A673 (cell line): ENCODE measurements at regions not wholly inside any gene's neighbourhood (a gene's known extent, or its start where the extent isn't known, plus 50 kb on each side); places are given as distances from the start of the nearest gene placed in this dataset.

Source experiments
- BruUV-seq: library from RNA; stranded (reverse); fragments of 400-500 nt; replicated peaks from 2 replicates; lab custom pipeline; 2021; lab: Mats Ljungman, UMichigan
- CTCF ChIA-PET: fragments of 300-600 bp; sonication (Branson Sonifier 250); formaldehyde crosslinking; loops from one replicate; lab custom pipeline; 2022; ENCODE audit warnings: antibody characterized with exemption; lab: Charles Lee
- POLR2A ChIA-PET: fragments of 300-600 bp; sonication (Branson Sonifier 250); formaldehyde crosslinking; loops from one replicate; lab custom pipeline; 2022; ENCODE audit warnings: antibody characterized with exemption; ENCODE audit not compliant: low non-redundant PET; lab: Charles Lee
- DNase-seq: peaks from one replicate; pipeline ENCODE4 v3.0.0-alpha.2; 2015; ENCODE audit warnings: low spot score
- H3K27ac ChIP-seq: fragments of 200-600 bp; sonication (generic); 2 replicates; pipeline ENCODE4 v1.5.1; 2016; ENCODE audit warnings: mixed run types, low read depth, mild to moderate bottlenecking, mixed read lengths, antibody characterized with exemption, low read length; ENCODE audit not compliant: poor library complexity, severe bottlenecking
- H3K27me3 ChIP-seq: fragments of 200-600 bp; sonication (generic); replicated peaks from 2 replicates; pipeline ENCODE4 v1.6.1; 2017; ENCODE audit warnings: mixed run types, low read depth, mild to moderate bottlenecking, mixed read lengths, antibody characterized with exemption, low read length; ENCODE audit not compliant: insufficient read depth, poor library complexity
- H3K36me3 ChIP-seq: fragments of 200-600 bp; sonication (generic); 2 replicates; pipeline ENCODE4 v1.6.1; 2016; ENCODE audit warnings: mixed run types, mild to moderate bottlenecking, mixed read lengths, antibody characterized with exemption, low read length; ENCODE audit not compliant: insufficient read depth, poor library complexity, severe bottlenecking
- H3K4me1 ChIP-seq: fragments of 200-600 bp; sonication (generic); 2 replicates; pipeline ENCODE4 v1.6.1; 2017; ENCODE audit warnings: mixed run types, mild to moderate bottlenecking, mixed read lengths, antibody characterized with exemption, low read length; ENCODE audit not compliant: insufficient read depth, poor library complexity, severe bottlenecking
- H3K4me3 ChIP-seq: fragments of 200-600 bp; sonication (generic); 2 replicates; pipeline ENCODE4 v1.5.1; 2016; ENCODE audit warnings: low read depth, mixed run types, mild to moderate bottlenecking, mixed read lengths, low read length; ENCODE audit not compliant: poor library complexity, severe bottlenecking
- H3K9me3 ChIP-seq: fragments of 200-600 bp; sonication (generic); 2 replicates; pipeline ENCODE4 v1.6.1; 2016; ENCODE audit warnings: mixed run types, low read depth, mild to moderate bottlenecking, mixed read lengths, antibody characterized with exemption, low read length; ENCODE audit not compliant: poor library complexity, severe bottlenecking
- CTCF ChIP-seq: fragments of 300-800, 200-600 bp; sonication (generic); conservative IDR thresholded peaks from 2 replicates; pipeline ENCODE4 v1.5.1; 2017; ENCODE audit warnings: low read depth, mild to moderate bottlenecking, antibody characterized with exemption, low read length, moderate library complexity, mixed read lengths
- EZH2 ChIP-seq: fragments of 200-600 bp; sonication (generic); IDR thresholded peaks from 2 replicates; pipeline ENCODE4 v1.6.1; 2017; ENCODE audit warnings: borderline replicate concordance, low read depth, mild to moderate bottlenecking, mixed read lengths, antibody characterized with exemption, low read length; ENCODE audit not compliant: poor library complexity, severe bottlenecking
- intact Hi-C: fragments of 100-400 bp; cut with micrococcal nuclease; formaldehyde crosslinking; loops from one replicate; pipeline ENCODE4 v1.10.0; 2022; ENCODE audit not compliant: unreplicated experiment

- DNase-seq, result no peak
- no TSS peak for BruUV-seq
- Histone ChIP-seq H3K36me3 (no peaks in the 10 kb centered on the region), H3K27me3 (peaks cover 87% of the 10 kb centered on the region), H3K4me3 (no peak overlapping the region), H3K9me3 (no peaks in the 10 kb centered on the region), H3K4me1 (no peaks in the 10 kb centered on the region), H3K27ac (no peak overlapping the region)
- POLR2A ChIA-PET, result no interaction called here
- CTCF ChIA-PET, result no interaction called here
- no peak for TF ChIP-seq EZH2
- TF ChIP-seq CTCF, result no peak
- intact Hi-C loops, result no loop called here
Measured at GRCh38 chr16:48903039-48903438, 293.1 kb upstream of the N4BP1 start.

- TF ChIP-seq EZH2 (no peak), CTCF (no peak)
- Histone ChIP-seq H3K4me1 (no peaks in the 10 kb centered on the region), H3K36me3 (no peaks in the 10 kb centered on the region), H3K4me3 (no peak overlapping the region), H3K27me3 (peaks cover 87% of the 10 kb centered on the region), H3K9me3 (no peaks in the 10 kb centered on the region), H3K27ac (no peak overlapping the region)
- ChIA-PET CTCF (no interaction called here), POLR2A (no interaction called here)
- intact Hi-C loops, result no loop called here
- BruUV-seq, result no TSS peak
- DNase-seq, result no peak
Measured at GRCh38 chr16:48901712-48902374, 291.9 kb upstream of the N4BP1 start.

GRCh38 chr16:48899500-48899899 is 289.5 kb upstream of the N4BP1 start:
- Histone ChIP-seq H3K4me3 (no peak overlapping the region), H3K27me3 (peaks cover 71% of the 10 kb centered on the region), H3K27ac (no peak overlapping the region), H3K36me3 (no peaks in the 10 kb centered on the region), H3K9me3 (no peaks in the 10 kb centered on the region), H3K4me1 (no peaks in the 10 kb centered on the region)
- intact Hi-C loops, result no loop called here
- ChIA-PET POLR2A (interaction anchor here (0.9 kb wide), 1 partner anchor 85 kb away, joined by 5 read pairs; no protein-coding TSS in a partner anchor), CTCF (no interaction called here)
- DNase-seq, result no peak
- no TSS peak for BruUV-seq
- TF ChIP-seq EZH2 (no peak), CTCF (no peak)
